Activated CD4-positive, alpha-beta T cell treated with anti-CD3 and anti-CD28 coated beads, Interleukin-2, amount 50 U/mL, for 48 hours (primary cell): ENCODE measurements at regions not wholly inside any gene's neighbourhood (a gene's known extent, or its start where the extent isn't known, plus 50 kb on each side); places are given as distances from the start of the nearest gene placed in this dataset.

ENCODE experiments used
- DNase-seq, 2 experiments: peaks; one replicate each; pipeline ENCODE4 v3.0.0-alpha.2; 2020

- DNase-seq, result no peak
Measured at GRCh38 chr15:88382482-88382983, 84.7 kb downstream of the MRPL46 start.

- no peak for DNase-seq
Measured at GRCh38 chr15:88378188-88378637, 89.0 kb downstream of the MRPL46 start.

GRCh38 chr15:88377509-88377908 is 89.7 kb downstream of the MRPL46 start:
- no peak for DNase-seq

GRCh38 chr15:88376574-88377174 is 90.5 kb downstream of the MRPL46 start:
- DNase-seq, result no peak

- no peak for DNase-seq
Measured at GRCh38 chr15:88375234-88375927, 91.8 kb downstream of the MRPL46 start.

- no peak for DNase-seq
Measured at GRCh38 chr15:88365124-88365523, 102.1 kb downstream of the MRPL46 start.

GRCh38 chr15:88348579-88349230 is 92.2 kb upstream of the NTRK3 start:
- DNase-seq, result no peak

- DNase-seq, result no peak
Measured at GRCh38 chr15:88345962-88346361, 89.4 kb upstream of the NTRK3 start.

GRCh38 chr15:88344786-88345185 is 88.2 kb upstream of the NTRK3 start:
- no peak for DNase-seq

GRCh38 chr15:88342666-88343065 is 86.1 kb upstream of the NTRK3 start:
- DNase-seq, result no peak

- no peak for DNase-seq
Measured at GRCh38 chr15:88341653-88342052, 85.1 kb upstream of the NTRK3 start.

GRCh38 chr15:88341006-88341405 is 84.5 kb upstream of the NTRK3 start:
- no peak for DNase-seq

- no peak for DNase-seq
Measured at GRCh38 chr15:88337993-88338392, 81.5 kb upstream of the NTRK3 start.

- no peak for DNase-seq
Measured at GRCh38 chr15:88335074-88335473, 78.5 kb upstream of the NTRK3 start.

- no peak for DNase-seq
Measured at GRCh38 chr15:88334436-88334835, 77.9 kb upstream of the NTRK3 start.

- peak; percentile 68 to 73 for DNase-seq
Measured at GRCh38 chr15:88331291-88331690, 74.8 kb upstream of the NTRK3 start.

GRCh38 chr15:88326924-88327323 is 70.4 kb upstream of the NTRK3 start:
- no peak for DNase-seq

- DNase-seq, result no peak
Measured at GRCh38 chr15:88324741-88325065, 68.2 kb upstream of the NTRK3 start.

GRCh38 chr15:88323976-88324740 is 67.6 kb upstream of the NTRK3 start:
- DNase-seq, result no peak

- no peak for DNase-seq
Measured at GRCh38 chr15:88323468-88323867, 66.9 kb upstream of the NTRK3 start.

- DNase-seq, result no peak
Measured at GRCh38 chr15:88322461-88322860, 65.9 kb upstream of the NTRK3 start.

GRCh38 chr15:88321271-88321670 is 64.7 kb upstream of the NTRK3 start:
- DNase-seq, result no peak

GRCh38 chr15:88316586-88316985 is 60.0 kb upstream of the NTRK3 start:
- no peak for DNase-seq
